Fibroblast of skin of scalp (primary cell): ENCODE measurements at regions not wholly inside any gene's neighbourhood (a gene's known extent, or its start where the extent isn't known, plus 50 kb on each side); places are given as distances from the start of the nearest gene placed in this dataset.
A peak's percentile ranks its signal among the peaks of the same experiment; 100 is the strongest.

ENCODE experiments used
- DNase-seq: peaks from one replicate; pipeline ENCODE4 v3.0.0-alpha.2; 2013

DNA sequence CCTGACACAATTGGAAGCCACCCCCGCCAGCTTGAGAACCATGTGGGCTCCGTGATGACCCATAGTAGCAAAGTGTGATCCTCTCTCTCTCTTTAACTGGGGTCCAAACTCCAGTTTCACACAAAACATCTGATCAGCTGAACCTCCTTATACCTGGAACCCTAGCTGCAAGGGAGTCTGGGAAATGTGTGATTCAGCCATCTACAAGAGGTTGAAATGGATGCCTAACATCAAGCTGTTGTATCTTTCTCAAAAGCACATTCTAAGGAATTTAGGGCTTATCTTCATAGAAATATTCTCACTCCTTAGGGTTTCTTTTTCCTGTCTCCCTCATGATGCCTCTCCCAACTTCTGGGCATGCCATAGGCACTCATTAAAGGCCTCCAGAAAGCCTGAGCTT, 126.0 kb downstream of the BCOR start:
- no peak for DNase-seq

DNA sequence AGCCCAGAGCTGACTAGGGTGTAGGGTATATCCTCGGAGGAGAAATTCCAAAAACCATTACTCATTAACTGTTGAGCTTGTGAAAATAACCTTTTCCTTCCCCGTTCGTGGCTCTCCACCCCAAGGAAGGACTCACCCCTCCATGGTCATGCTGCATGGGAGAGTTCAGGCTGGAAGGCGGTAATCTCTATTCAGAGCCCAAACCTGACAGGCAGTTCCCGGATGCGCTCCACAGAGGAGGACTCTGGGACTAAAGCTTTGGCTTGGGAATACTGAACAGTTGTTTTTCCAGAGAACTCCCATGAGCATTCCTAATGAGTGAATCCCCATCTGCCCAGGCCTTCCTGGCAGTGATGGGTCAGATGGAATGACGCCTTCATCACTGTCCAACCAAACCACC, 125.4 kb downstream of the BCOR start:
- DNase-seq: peak; percentile 81

DNA sequence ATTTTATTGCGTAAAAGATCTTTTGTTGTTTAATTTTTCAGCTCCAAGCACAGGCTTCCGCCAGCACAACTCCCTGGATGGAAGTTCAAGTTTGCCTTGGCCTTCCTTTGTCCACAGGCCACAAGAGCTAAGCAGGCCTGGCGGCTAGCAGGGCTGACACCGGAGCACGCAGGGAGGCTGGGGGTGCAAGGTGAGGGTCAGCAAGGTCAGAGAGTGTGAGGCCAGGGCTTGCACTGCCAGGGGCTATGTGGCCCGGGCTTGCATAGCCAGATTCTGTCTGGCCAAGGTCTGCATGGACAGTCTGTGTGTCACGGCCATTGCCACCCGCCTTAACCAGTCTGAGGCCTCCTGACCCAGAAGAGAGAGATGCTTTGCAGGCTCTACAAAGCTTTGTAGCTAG, 123.9 kb downstream of the BCOR start:
- no peak for DNase-seq

DNA sequence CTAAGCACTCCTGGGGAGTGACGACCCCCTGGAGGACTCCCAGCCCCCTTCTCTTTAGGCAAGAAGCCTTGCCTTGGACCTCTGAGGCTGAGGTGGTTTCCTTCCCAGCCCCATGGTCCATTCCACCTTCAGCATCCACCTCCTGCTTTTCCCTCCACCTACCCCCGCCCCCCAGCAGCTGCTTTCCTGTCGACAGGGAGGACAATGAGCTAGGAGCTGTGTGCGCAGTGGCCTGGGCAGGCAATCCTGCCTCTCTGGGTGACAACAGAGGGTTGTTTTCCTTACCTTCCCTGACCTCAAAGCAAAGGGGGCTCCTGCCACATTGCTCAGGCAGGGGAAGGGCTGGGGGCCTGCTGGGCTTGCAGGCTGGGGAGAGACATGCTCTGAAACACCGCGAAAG, 123.5 kb downstream of the BCOR start:
- DNase-seq: no peak

DNA sequence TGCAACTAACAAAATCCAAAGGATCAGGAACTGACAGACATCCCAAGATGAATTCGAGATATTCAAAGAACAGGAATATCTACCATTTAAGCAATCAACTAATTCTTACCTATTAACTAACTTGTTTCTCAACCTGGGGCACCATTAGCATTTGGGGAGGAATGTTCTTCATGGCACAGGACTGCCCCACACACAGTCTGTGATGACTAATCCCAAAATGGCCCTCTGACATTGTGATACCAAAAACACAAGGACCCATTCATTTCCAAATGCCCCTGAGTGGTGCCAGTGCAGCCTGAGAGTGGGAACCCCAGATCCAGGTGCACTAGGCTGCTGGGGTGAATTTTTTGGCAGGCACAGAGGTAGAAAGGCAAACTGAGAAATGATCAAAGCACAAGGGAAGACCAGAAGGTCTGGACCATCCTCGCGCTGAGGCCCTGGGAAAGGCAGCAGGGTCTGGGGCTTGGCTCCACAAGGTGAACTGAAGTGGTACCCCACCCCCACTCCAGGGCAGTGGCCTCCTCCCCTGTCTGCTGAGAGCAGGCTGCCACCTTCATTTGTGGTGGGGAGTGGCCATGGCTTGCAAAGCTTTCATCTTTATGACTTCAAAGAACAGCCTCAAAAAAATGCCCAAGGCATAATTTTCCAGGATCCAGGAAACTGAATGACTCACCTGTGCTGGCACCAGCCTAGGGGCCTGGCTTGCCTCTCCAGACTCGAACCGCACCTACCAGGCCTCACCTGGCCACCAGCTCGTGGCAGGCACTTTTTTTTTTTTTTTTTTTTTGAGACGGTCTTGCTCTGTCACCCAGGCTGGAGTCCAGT, 122.4 kb downstream of the BCOR start:
- no peak for DNase-seq

DNA sequence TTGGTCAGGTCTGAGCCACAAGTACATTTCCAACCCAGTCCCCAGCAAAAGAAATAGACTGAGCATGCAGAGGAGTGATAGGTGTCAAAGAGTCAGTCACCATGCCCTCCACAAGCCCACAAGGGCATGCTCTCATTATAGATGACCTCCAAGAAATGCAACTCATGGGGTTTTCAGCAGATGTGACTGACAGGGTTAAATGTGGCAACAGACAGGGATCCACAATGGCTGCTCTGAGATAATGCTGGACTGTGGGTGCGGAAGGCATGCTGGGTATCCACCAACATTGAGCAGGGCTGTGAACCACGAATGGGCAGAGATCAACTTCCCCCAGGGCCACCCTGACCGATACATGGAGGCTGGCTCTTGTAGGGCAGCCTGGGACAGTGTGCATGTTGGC, 115.8 kb downstream of the BCOR start:
- DNase-seq: no peak

DNA sequence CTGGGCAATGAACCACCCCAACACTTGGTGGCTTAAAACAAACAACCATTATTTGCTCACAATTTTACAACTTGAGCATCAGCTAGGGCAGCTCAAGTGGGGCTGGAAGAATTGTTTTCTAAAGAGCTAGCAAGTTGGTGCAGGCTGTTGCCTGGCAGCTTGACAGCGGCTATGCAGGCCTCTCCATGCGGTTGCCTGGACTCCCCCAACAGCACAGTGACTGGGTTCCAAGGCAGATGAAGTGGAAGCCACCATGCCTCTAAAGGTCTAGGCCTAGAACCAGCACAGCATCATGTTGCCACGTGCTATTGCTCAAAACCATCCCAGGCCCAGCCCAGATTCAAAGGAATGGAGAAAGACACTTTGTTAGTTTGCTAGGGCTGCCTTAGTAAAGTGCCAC, 114.8 kb downstream of the BCOR start:
- DNase-seq: no peak

DNA sequence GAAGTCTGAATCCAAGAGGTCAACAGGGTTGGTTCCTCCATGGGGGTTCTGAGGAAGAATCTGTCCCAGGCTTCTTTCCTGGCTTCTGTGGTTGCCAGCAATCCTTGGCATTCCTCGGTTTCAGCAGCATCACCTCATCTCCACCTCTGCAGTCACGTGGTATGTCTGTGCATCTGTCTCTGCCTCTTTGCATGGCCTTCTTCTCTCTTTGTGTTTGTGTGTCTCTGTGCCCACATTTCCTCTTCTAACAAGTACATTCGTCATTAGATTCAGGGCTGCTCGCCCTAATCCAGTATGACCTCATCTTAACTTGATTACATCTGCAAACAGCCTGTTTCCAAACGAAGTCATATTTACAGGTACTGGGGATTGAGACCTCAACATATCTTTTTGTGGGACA, 114.0 kb downstream of the BCOR start:
- peak; percentile 42 for DNase-seq

DNA sequence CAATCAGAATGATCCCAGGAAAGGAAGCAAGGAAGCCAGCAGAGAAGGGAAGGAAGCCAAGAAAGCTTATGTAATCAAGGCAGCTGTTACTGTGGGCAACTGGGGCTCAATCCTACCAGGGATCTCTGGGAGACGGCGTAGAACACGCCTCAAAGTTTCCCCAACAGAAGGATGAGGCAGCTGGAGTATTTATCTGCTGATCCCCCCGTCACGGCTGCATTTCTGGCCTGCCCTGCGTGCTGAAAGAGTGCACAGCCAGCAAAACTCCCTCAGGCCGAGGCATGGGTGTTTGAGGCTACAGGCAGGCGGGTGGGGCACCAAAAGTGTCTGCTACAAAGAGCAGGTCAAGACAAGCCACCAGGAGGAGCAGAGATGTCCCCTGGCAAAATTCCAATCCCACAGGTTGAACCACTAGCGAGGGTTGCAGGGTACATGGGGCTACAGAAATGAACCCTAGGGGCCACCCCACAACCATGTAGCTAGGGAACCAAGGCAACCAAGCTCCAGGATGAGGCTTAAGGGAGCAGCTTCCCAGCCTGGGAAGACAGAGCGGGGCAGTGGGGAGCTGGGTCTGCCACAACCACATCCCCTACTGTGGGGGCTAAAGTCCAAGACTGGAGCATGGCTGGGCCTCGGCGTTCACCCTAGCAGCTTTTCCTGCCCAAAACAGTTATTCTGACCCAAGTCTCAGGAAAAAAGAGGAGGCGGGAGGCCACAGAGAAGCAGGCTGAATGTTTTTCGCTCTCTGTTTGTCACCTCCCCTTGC, 113.4 kb downstream of the BCOR start:
- peak; percentile 36 for DNase-seq

DNA sequence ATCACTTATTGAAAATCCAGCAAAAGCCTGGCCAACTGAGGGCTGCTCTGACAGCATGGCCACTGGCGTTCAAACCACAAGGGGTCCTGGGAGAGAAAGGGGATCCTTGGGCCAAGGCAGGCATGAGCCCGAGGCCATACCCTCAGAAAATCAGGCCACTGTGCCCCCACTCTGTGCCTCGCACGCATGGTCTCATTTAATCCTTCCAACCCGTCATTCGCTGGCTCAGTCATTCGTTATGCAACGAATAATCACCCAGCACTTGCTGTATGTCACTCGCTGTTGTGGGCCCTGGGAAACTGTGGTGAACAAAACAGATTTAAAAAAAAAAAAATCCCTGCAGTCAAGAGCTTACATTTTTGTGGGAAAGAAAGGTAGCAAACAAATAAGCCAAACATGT, 112.7 kb downstream of the BCOR start:
- DNase-seq: no peak

DNA sequence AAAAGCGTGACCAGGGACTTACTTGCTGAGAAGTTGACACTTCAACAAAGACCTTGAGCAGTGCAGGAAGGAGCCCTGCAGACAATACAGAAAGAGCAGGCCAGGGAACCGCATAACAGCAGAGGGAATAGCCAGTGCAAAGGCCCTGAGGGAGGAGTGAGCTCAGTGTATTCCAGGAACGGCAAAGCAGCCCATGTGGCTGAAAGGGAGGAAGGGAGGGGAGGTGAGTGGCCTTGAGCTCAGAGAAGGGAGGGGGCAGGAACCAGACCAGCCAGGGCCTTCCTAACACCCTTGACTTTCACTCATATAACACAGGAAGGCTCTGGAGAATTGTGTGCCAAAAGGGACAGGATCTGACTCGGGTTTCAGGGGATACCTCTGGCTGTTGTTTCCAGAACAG, 112.2 kb downstream of the BCOR start:
- no peak for DNase-seq

DNA sequence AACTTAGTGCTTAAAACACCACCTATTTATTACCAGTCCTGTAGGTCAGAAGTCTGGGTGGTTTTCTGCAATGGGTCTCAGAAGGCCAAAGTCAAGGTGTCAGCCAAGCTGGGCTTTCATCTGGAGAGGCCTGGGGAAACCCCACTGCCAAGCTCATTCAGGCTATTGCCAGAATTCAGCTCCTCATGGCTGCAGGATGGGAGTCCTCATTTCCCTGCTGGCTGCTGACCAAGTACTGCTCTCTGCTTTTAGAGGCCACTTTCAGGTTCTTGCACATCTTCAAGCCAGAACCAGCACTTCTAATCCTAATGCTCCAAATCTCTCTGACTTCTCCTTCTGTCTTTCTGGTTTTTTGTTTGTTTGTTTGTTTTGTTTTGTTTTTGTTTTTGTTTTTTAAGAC, 109.3 kb downstream of the BCOR start:
- no peak for DNase-seq

DNA sequence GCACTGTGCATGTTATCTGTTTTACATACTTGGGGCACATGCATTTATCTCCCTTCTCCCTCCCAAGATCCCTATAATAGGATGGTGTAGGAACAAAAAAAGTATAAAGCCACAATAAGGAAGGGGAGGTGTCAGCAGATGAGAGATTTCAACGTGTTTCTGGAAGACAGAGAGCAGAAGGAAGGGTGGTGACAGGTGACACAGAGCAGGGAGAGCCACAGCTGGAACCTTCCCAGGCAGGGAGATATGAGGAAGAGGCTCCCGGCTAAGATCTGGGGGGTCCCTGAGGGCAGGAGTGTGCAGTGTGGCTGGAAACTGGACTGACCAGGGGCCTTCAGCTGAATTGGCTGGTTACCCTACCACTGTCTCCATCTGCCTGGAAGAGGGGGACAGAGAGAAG, 107.4 kb downstream of the BCOR start:
- no peak for DNase-seq

DNA sequence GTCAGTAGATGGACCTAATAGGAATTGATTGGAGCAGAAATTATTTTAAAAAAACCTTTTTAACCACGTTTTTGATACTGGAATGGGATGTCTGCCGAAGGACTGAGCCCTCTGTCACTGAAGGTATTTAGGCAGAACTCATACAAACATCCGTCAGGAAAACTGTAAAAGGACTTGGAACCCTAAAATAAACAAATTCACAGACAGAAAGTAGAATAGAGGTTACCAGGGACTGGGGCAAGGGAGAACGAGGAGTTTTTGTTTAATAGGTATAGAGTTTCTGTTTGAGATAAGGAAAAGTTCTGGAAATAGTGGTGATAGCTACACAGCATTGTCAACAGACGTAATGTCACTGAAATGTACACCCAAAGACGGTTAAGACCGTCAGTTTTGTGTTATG, 105.5 kb downstream of the BCOR start:
- DNase-seq: no peak

DNA sequence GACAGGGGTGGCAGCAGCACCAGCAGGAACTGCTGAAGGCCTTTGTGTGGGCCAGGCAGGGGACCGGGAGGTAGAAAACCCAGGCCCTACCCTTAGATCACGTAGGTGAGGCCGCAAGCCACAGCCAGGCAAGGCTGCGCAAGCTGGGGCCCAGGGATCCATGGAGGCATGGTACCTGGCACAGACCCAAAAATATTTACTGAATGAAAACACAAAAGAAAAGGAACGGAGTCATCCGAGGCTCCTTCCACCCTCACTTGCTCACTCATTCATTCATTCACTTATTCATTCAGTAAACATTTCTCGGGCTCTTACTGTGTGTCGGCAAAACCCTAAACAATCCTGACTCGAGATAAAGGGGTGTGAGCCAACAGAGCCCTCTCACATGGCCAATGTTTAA, 102.3 kb downstream of the BCOR start:
- no peak for DNase-seq

DNA sequence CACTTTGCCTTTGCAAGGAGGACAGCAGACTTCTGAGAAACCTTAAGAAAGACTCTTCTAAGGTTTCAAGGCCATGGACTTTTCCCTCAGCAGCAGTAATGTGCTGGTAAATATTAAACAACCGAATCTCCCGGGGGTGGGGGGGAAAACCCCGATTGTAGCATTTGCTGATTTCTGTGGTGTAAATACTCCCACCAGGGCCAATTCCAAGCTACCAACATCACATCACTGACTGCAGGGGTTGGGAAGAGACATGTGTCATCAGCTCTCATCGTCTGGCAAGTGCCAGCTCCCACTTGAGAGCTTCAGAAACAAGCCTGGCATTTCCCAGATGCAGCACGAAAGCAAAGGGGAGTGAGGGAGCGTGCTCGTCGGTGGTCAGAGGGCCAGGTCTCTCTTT, 101.2 kb downstream of the BCOR start:
- peak; percentile 29 for DNase-seq

DNA sequence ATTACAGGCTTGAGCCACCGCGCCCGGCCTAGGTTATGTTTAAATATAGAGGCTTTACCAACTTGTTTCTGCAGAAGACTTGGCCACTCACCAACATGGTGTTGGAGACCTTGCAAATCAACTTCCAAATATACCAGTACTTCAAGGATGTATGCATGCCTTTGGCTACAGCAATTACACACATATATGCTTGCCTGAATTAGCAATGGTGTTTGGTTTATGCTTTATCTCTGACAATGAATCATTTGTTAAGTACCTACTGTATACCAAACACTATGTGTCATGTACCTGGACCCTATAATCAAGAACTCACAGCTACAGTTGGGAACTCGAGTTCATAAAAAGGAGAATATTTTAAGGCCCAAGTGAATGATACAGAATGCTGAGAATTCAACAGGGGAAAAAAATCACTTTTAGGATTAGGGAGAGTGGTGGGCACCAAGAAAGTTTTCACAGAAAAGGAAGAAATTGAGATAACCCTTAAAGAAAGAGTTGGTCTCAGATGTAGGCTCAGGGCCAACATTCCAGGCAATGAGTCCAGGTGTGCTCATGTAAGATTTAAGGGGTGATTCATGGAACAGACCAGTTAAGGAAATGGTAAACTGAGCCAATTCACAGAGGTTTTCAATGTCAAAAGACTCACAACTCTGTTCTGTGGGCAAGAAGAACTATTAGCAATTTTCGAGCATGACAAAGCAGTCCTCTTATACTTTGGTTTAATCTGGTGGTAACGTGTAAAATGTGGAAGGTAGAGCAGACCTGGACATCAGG, 98.9 kb downstream of the BCOR start:
- no peak for DNase-seq
